ENCODE measurements at regions not wholly inside any gene's neighbourhood (a gene's known extent, or its start where the extent isn't known, plus 50 kb on each side); places are given as distances from the start of the nearest gene placed in this dataset.

DNA sequence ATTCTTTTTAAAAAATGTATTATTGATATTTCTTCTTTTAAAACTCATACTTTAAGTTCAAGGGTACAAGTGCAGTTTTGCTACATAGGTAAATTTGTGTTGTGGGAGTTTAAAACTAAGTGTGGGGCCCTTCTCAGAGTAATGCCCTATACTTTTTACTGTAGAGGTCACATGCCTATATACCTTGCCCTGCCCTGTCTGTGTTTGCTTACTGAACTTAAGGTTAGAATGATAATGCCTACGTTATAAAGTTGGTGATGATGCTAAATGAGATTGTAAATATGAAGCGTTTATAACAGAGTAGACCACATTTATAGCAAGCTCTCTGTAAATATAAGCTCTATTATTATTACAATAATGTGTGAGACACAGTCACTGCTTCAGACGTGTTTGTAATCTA, 261.9 kb downstream of the RASSF9 start:
- no peak for TF ChIP-seq POLR2AphosphoS5 (IDR thresholded peaks at IDR 0.05; ENCODE audit: insufficient read depth, low read depth, low read length)
- TF ChIP-seq, protein P1, sequence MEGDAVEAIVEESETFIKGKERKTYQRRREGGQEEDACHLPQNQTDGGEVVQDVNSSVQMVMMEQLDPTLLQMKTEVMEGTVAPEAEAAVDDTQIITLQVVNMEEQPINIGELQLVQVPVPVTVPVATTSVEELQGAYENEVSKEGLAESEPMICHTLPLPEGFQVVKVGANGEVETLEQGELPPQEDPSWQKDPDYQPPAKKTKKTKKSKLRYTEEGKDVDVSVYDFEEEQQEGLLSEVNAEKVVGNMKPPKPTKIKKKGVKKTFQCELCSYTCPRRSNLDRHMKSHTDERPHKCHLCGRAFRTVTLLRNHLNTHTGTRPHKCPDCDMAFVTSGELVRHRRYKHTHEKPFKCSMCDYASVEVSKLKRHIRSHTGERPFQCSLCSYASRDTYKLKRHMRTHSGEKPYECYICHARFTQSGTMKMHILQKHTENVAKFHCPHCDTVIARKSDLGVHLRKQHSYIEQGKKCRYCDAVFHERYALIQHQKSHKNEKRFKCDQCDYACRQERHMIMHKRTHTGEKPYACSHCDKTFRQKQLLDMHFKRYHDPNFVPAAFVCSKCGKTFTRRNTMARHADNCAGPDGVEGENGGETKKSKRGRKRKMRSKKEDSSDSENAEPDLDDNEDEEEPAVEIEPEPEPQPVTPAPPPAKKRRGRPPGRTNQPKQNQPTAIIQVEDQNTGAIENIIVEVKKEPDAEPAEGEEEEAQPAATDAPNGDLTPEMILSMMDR (IDR thresholded peaks at IDR 0.05; ENCODE audit: extremely low read depth in 1 of 2, insufficient read depth in 1 of 2, low read depth in 1 of 2, low read length in 2 of 2): no peak
- no peak for TF ChIP-seq POLR2A (IDR thresholded peaks at IDR 0.05; ENCODE audit: low read depth, low read length)
- no peak for TF ChIP-seq MAX (IDR thresholded peaks at IDR 0.05; ENCODE audit: insufficient read depth, insufficient read length)
- TF ChIP-seq MYC (IDR thresholded peaks at IDR 0.05; ENCODE audit: low read depth, low read length): no peak
- no peak for TF ChIP-seq EZH2 (IDR thresholded peaks at IDR 0.05; ENCODE audit: borderline replicate concordance, low read depth, low read length, severe bottlenecking)
- TF ChIP-seq JUN (IDR thresholded peaks at IDR 0.05; ENCODE audit: borderline replicate concordance, insufficient read depth, insufficient read length, low read depth): no peak
- TF ChIP-seq GATA2 (IDR thresholded peaks at IDR 0.05; ENCODE audit: insufficient read depth, insufficient read length, low read depth, low read length): no peak
- no peak for TF ChIP-seq FOS (IDR thresholded peaks at IDR 0.05; ENCODE audit: borderline replicate concordance, insufficient read depth, low read length)
